Kidney epithelial cell (primary cell): ENCODE measurements at regions not wholly inside any gene's neighbourhood (a gene's known extent, or its start where the extent isn't known, plus 50 kb on each side); places are given as distances from the start of the nearest gene placed in this dataset.

ENCODE experiments used
- DNase-seq: peaks from one replicate; pipeline ENCODE4 v3.0.0-alpha.2; 2010; ENCODE audit warnings: low read depth
- H3K27me3 ChIP-seq: 2 replicates; pipeline ENCODE4 v1.6.0; 2011; ENCODE audit warnings: low read length; ENCODE audit not compliant: control insufficient read depth, insufficient read depth
- H3K36me3 ChIP-seq: 2 replicates; pipeline ENCODE4 v1.5.1; 2011; ENCODE audit warnings: low read length; ENCODE audit not compliant: control insufficient read depth, insufficient read depth
- H3K4me3 ChIP-seq: 2 replicates; pipeline ENCODE4 v1.5.1; 2011; ENCODE audit warnings: low read depth, mild to moderate bottlenecking, control low read depth, low read length
- CTCF ChIP-seq: IDR thresholded peaks from 2 replicates; pipeline ENCODE4 v1.5.1; 2011; ENCODE audit warnings: mild to moderate bottlenecking, moderate library complexity, low read length, control low read depth, inconsistent platforms; ENCODE audit not compliant: insufficient read depth, poor library complexity, severe bottlenecking

DNA sequence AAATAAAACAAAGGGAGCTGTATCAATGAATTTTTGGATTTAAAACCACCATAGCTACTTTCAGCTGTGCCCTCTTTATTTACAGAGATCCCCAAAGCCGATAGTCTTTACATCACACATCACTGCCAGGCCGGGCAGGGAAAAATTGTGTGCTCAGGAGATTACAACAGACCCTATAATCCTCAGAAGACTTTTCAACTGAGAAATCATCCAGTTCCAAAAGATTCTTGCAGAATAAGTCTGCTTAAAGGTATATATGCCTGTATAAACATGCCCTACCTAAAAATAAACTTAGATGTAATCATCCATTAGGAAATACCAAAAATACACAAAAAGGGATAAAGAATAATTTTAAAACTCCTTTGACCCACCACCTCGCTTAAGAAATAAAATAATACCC is 70.1 kb upstream of the MAP1LC3B2 start:
- Histone ChIP-seq H3K27me3 (no peaks in the 10 kb centered on the region), H3K36me3 (no peaks in the 10 kb centered on the region), H3K4me3 (no peak overlapping the region)
- no peak for DNase-seq
- no peak for TF ChIP-seq CTCF

- DNase-seq: no peak
- no peaks in the 10 kb centered on the region for H3K27me3 ChIP-seq
- no peak overlapping the region for H3K4me3 ChIP-seq
- H3K36me3 ChIP-seq: no peaks in the 10 kb centered on the region
- no peak for TF ChIP-seq CTCF
Observed at GRCh38 chr12:116490471-116490870, 68.7 kb upstream of the MAP1LC3B2 start.

- no peak for TF ChIP-seq CTCF
- Histone ChIP-seq H3K4me3 (no peak overlapping the region), H3K36me3 (no peaks in the 10 kb centered on the region), H3K27me3 (no peaks in the 10 kb centered on the region)
- peak; percentile 23 for DNase-seq
Observed at GRCh38 chr12:116492703-116493324, 66.4 kb upstream of the MAP1LC3B2 start.

GRCh38 chr12:116495260-116495659 is 63.9 kb upstream of the MAP1LC3B2 start:
- H3K36me3 ChIP-seq: no peaks in the 10 kb centered on the region
- no peaks in the 10 kb centered on the region for H3K27me3 ChIP-seq
- TF ChIP-seq CTCF: no peak
- peak; percentile 26 for DNase-seq
- H3K4me3 ChIP-seq: no peak overlapping the region

GRCh38 chr12:116497051-116497591 is 62.1 kb upstream of the MAP1LC3B2 start:
- no peak for TF ChIP-seq CTCF
- H3K27me3 ChIP-seq: no peaks in the 10 kb centered on the region
- H3K36me3 ChIP-seq: no peaks in the 10 kb centered on the region
- DNase-seq: no peak
- no peak overlapping the region for H3K4me3 ChIP-seq

GRCh38 chr12:116498471-116498870 is 60.7 kb upstream of the MAP1LC3B2 start:
- no peak for DNase-seq
- no peaks in the 10 kb centered on the region for H3K27me3 ChIP-seq
- TF ChIP-seq CTCF: no peak
- no peaks in the 10 kb centered on the region for H3K36me3 ChIP-seq
- H3K4me3 ChIP-seq: no peak overlapping the region
